HEK293 (cell line): ENCODE measurements at regions not wholly inside any gene's neighbourhood (a gene's known extent, or its start where the extent isn't known, plus 50 kb on each side); places are given as distances from the start of the nearest gene placed in this dataset.

Experiments used
- ZFP3 ChIP-seq: fragments of 450-650 bp; formaldehyde crosslinking; IDR thresholded peaks from 2 replicates; pipeline ENCODE4 v1.5.1; 2016; ENCODE audit warnings: low read depth, missing biosample characterization, missing genetic modification characterization
- ZNF24 ChIP-seq: fragments of 450-650 bp; formaldehyde crosslinking; IDR thresholded peaks from 2 replicates; pipeline ENCODE4 v1.5.1; 2016; ENCODE audit warnings: missing biosample characterization, missing genetic modification characterization
- ZNF416 ChIP-seq: fragments of 450-650 bp; formaldehyde crosslinking; IDR thresholded peaks from 2 replicates; pipeline ENCODE4 v1.5.1; 2016; ENCODE audit warnings: missing biosample characterization, missing genetic modification characterization
- TF ChIP-seq, protein P1 (sequence below): fragments of 450-650 bp; formaldehyde crosslinking; IDR thresholded peaks from 2 replicates; pipeline ENCODE4 v1.5.1; 2016; ENCODE audit warnings: missing biosample characterization, missing genetic modification characterization
- TF ChIP-seq, protein P2 (sequence below): fragments of 450-650 bp; formaldehyde crosslinking; IDR thresholded peaks from 2 replicates; pipeline ENCODE4 v1.5.1; 2016; ENCODE audit warnings: missing biosample characterization, missing genetic modification characterization
- TF ChIP-seq, protein P3 (sequence below): fragments of 450-650 bp; formaldehyde crosslinking; IDR thresholded peaks from 2 replicates; pipeline ENCODE4 v1.5.1; 2016; ENCODE audit warnings: missing biosample characterization, missing genetic modification characterization

- TF ChIP-seq, protein P1, sequence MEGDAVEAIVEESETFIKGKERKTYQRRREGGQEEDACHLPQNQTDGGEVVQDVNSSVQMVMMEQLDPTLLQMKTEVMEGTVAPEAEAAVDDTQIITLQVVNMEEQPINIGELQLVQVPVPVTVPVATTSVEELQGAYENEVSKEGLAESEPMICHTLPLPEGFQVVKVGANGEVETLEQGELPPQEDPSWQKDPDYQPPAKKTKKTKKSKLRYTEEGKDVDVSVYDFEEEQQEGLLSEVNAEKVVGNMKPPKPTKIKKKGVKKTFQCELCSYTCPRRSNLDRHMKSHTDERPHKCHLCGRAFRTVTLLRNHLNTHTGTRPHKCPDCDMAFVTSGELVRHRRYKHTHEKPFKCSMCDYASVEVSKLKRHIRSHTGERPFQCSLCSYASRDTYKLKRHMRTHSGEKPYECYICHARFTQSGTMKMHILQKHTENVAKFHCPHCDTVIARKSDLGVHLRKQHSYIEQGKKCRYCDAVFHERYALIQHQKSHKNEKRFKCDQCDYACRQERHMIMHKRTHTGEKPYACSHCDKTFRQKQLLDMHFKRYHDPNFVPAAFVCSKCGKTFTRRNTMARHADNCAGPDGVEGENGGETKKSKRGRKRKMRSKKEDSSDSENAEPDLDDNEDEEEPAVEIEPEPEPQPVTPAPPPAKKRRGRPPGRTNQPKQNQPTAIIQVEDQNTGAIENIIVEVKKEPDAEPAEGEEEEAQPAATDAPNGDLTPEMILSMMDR (tag by site-specific recombination): no peak
- no peak for TF ChIP-seq ZNF24 (tag by site-specific recombination)
- TF ChIP-seq, protein P2, sequence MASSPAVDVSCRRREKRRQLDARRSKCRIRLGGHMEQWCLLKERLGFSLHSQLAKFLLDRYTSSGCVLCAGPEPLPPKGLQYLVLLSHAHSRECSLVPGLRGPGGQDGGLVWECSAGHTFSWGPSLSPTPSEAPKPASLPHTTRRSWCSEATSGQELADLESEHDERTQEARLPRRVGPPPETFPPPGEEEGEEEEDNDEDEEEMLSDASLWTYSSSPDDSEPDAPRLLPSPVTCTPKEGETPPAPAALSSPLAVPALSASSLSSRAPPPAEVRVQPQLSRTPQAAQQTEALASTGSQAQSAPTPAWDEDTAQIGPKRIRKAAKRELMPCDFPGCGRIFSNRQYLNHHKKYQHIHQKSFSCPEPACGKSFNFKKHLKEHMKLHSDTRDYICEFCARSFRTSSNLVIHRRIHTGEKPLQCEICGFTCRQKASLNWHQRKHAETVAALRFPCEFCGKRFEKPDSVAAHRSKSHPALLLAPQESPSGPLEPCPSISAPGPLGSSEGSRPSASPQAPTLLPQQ (tag by site-specific recombination): no peak
- no peak for TF ChIP-seq ZNF416 (tag by site-specific recombination)
- TF ChIP-seq ZFP3: no peak
- TF ChIP-seq, protein P3, sequence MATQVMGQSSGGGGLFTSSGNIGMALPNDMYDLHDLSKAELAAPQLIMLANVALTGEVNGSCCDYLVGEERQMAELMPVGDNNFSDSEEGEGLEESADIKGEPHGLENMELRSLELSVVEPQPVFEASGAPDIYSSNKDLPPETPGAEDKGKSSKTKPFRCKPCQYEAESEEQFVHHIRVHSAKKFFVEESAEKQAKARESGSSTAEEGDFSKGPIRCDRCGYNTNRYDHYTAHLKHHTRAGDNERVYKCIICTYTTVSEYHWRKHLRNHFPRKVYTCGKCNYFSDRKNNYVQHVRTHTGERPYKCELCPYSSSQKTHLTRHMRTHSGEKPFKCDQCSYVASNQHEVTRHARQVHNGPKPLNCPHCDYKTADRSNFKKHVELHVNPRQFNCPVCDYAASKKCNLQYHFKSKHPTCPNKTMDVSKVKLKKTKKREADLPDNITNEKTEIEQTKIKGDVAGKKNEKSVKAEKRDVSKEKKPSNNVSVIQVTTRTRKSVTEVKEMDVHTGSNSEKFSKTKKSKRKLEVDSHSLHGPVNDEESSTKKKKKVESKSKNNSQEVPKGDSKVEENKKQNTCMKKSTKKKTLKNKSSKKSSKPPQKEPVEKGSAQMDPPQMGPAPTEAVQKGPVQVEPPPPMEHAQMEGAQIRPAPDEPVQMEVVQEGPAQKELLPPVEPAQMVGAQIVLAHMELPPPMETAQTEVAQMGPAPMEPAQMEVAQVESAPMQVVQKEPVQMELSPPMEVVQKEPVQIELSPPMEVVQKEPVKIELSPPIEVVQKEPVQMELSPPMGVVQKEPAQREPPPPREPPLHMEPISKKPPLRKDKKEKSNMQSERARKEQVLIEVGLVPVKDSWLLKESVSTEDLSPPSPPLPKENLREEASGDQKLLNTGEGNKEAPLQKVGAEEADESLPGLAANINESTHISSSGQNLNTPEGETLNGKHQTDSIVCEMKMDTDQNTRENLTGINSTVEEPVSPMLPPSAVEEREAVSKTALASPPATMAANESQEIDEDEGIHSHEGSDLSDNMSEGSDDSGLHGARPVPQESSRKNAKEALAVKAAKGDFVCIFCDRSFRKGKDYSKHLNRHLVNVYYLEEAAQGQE (tag by site-specific recombination): no peak
These were observed 117.2 kb downstream of the PXDC1 start for GRCh38 chr6:3634280-3634816.
